Tibial artery (tissue), 4 donors: ENCODE measurements at regions not wholly inside any gene's neighbourhood (a gene's known extent, or its start where the extent isn't known, plus 50 kb on each side); places are given as distances from the start of the nearest gene placed in this dataset.

Experiments
- DNase-seq, 2 donors: peaks; one replicate each; pipeline ENCODE4 v3.0.0-alpha.2; 2019
- H3K27ac ChIP-seq, 2 donors: fragments of 200-600 bp; sonication (generic) in 1 of 2; 1 replicate in 1 of 2; 2 replicates in 1 of 2; pipeline ENCODE4 v1.5.1; 2018 to 2019; ENCODE audit warnings: mild to moderate bottlenecking in 1 of 2
- H3K27me3 ChIP-seq, 2 donors: fragments of 200-600 bp; sonication (generic) in 1 of 2; one replicate each; pipeline versions ENCODE4 v1.5.1 to v1.6.0; 2016 to 2019
- H3K36me3 ChIP-seq, 3 donors: fragments of 200-600 bp; sonication (generic) in 2 of 3; one replicate each; pipeline ENCODE4 v1.5.1; 2016 to 2019; ENCODE audit warnings: mild to moderate bottlenecking in 2 of 3
- H3K4me1 ChIP-seq, 4 donors: fragments of 200-600 bp; sonication (generic) in 2 of 4; 1 replicate in 3 of 4; 2 replicates in 1 of 4; pipeline ENCODE4 v1.5.1; 2016 to 2019
- H3K4me3 ChIP-seq, 2 donors: fragments of 200-600 bp; sonication (generic) in 1 of 2; 1 replicate in 1 of 2; 2 replicates in 1 of 2; pipeline ENCODE4 v1.5.1; 2018 to 2019; ENCODE audit warnings: mild to moderate bottlenecking in 2 of 2
- H3K9me3 ChIP-seq, 3 donors: fragments of 200-600 bp; sonication (generic) in 1 of 3; one replicate each; pipeline ENCODE4 v1.5.1; 2016 to 2019
- CTCF ChIP-seq, 2 experiments: fragments of 200-600 bp in 1 of 2; fragments of 450-650 bp in 1 of 2; IDR thresholded peaks; one replicate each; pipeline ENCODE4 v1.5.1; 2017 to 2019; ENCODE audit warnings: antibody characterized with exemption in 2 of 2, mild to moderate bottlenecking in 1 of 2, moderate library complexity in 1 of 2
- intact Hi-C: fragments of 100-400 bp; cut with DNase I; formaldehyde crosslinking; loops from one replicate; pipeline ENCODE4 v1.15.0; 2023; ENCODE audit warnings: low total_unique reads

- Histone ChIP-seq H3K27ac (no peak overlapping the region), H3K4me1 (no peaks in the 10 kb centered on the region), H3K9me3 (peaks cover 0 to 31% (median 18%) of the 10 kb centered on the region in 3 donors), H3K36me3 (peaks cover 0 to 3% (median 0%) of the 10 kb centered on the region in 3 donors), H3K4me3 (no peak overlapping the region), H3K27me3 (no peaks in the 10 kb centered on the region)
- intact Hi-C loops: no loop called here
- no peak for DNase-seq
- TF ChIP-seq CTCF (IDR thresholded peaks at IDR 0.05): no peak
Measured at GRCh38 chr4:13299343-13299742, 184.8 kb downstream of the RAB28 start.

DNA sequence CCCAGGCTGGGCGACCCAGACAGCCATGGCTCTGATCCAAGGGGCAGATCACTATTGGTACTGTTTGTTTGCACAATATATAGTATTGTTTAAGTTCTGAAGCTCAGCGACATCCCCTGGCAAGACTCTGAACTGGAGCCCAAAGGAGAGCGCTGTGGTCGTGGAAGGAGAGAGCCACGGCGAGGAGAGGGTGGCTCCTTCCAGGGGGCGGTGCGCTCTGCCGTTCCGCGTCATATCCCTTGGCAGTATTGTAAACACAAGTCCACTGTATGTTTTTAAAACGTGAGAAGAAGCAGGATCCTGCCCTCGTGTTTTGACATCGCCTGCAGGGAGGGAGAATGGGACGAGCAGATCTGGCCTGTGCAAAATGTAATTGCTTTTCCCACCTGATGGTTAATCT, 185.5 kb downstream of the RAB28 start:
- H3K4me3 ChIP-seq: no peak overlapping the region

GRCh38 chr4:13296986-13297385, 187.2 kb downstream of the RAB28 start:
- intact Hi-C loops: no loop called here
- TF ChIP-seq CTCF (IDR thresholded peaks at IDR 0.05): no peak
- no peaks in the 10 kb centered on the region for H3K27me3 ChIP-seq
- H3K9me3 ChIP-seq: peaks cover 0 to 31% (median 18%) of the 10 kb centered on the region in 3 donors
- H3K36me3 ChIP-seq: peaks cover 0 to 3% (median 0%) of the 10 kb centered on the region in 3 donors
- no peaks in the 10 kb centered on the region for H3K4me1 ChIP-seq
- no peak overlapping the region for H3K27ac ChIP-seq
- no peak for DNase-seq
- H3K4me3 ChIP-seq: no peak overlapping the region

More for the DNA sequence above, 185.5 kb downstream of the RAB28 start:
- Histone ChIP-seq H3K27me3 (no peaks in the 10 kb centered on the region), H3K9me3 (peaks cover 0 to 31% (median 18%) of the 10 kb centered on the region in 3 donors), H3K27ac (no peak overlapping the region), H3K36me3 (peaks cover 0 to 3% (median 0%) of the 10 kb centered on the region in 3 donors), H3K4me1 (no peaks in the 10 kb centered on the region)
- no peak for DNase-seq
- TF ChIP-seq CTCF (IDR thresholded peaks at IDR 0.05): no peak
- intact Hi-C loops: no loop called here

- no peak for DNase-seq
- peaks cover 0 to 23% (median 18%) of the 10 kb centered on the region in 3 donors for H3K9me3 ChIP-seq
- no peaks in the 10 kb centered on the region for H3K27me3 ChIP-seq
- H3K4me3 ChIP-seq: no peak overlapping the region
- intact Hi-C loops: no loop called here
- no peaks in the 10 kb centered on the region for H3K4me1 ChIP-seq
- no peak for TF ChIP-seq CTCF (IDR thresholded peaks at IDR 0.05)
- no peak overlapping the region for H3K27ac ChIP-seq
- peaks cover 0 to 3% (median 0%) of the 10 kb centered on the region in 3 donors for H3K36me3 ChIP-seq
Measured at GRCh38 chr4:13294961-13295605, 189.1 kb downstream of the RAB28 start.

DNA sequence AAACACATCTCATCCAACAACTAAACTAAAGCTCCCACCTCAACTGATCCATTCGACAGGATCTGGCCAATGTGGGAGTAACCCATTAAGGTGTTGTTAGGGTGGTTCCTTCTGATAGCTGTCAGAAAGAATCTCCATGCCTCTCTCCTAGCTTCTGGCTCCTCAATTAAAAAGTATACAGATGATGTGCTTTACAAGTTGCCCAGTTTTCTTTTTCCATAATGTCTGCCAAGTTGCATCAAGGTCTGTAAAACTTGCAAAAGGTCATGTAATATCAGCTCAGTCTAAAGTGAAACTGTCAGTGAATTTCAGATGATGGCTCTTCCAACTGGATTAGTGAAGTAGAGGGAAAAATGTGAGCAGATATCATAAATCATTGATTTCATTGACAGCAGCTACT, 191.8 kb downstream of the RAB28 start:
- peaks cover 0 to 1% (median 0%) of the 10 kb centered on the region in 3 donors for H3K36me3 ChIP-seq
- H3K4me3 ChIP-seq: no peak overlapping the region
- intact Hi-C loops: no loop called here
- H3K9me3 ChIP-seq: peaks cover 0 to 13% (median 4%) of the 10 kb centered on the region in 3 donors
- DNase-seq: no peak
- no peaks in the 10 kb centered on the region for H3K4me1 ChIP-seq
- TF ChIP-seq CTCF (IDR thresholded peaks at IDR 0.05): no peak
- no peak overlapping the region for H3K27ac ChIP-seq
- no peaks in the 10 kb centered on the region for H3K27me3 ChIP-seq
